ENCODE measurements at regions not wholly inside any gene's neighbourhood (a gene's known extent, or its start where the extent isn't known, plus 50 kb on each side); places are given as distances from the start of the nearest gene placed in this dataset.
"Not testable (repeated sequence)": the region's sequence is repeated elsewhere in the genome, so short reads cannot be mapped to it uniquely, and the experiment has no call there.

GRCh38 chr1:38608202-38608864 lies 251.2 kb downstream of the RRAGC start:
- no peak for DNase-seq

DNA sequence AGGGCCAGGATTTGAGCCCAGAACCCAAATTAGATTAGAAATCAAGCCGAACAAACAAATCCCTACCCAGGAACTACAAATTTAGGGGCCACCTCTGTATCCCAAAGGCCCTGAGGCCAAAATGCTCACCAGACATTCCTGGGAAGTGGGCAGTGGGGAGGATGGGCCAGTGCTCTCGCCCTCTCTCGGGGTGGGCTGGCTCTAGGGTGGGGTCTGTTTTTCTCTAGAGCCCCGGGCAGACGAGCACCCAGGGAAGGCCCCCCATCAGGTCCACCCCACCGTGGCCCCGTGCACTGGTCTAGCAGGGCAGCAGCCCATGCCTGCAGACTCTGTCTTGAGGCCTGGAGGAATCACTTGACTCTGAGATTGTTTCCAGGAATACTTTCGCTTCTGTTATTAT lies 252.0 kb downstream of the RRAGC start:
- no peak for DNase-seq

- no peak for DNase-seq
These were observed 254.5 kb downstream of the RRAGC start for GRCh38 chr1:38605063-38605462.

- no peak for DNase-seq
These were observed 255.7 kb downstream of the RRAGC start for GRCh38 chr1:38603907-38604306.

DNA sequence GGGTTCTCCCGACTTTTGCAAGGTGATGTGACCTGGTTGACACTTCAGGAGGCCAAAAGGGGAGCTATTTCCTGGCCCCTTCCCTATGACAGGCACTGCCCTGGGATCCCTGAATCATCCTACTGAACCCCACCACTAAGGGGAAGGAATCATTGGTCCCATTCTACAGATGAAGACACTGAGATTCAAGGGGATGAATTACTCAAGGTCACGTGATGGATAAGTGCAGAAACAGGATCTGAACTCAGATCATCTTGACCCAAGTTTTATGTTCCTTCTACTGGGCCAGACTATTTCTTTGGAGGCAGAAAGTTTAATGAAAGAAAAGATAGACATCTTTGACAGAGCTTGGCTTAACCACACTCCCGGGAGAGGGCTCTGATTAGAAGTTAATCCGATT lies 258.7 kb downstream of the RRAGC start:
- no peak for DNase-seq

DNA sequence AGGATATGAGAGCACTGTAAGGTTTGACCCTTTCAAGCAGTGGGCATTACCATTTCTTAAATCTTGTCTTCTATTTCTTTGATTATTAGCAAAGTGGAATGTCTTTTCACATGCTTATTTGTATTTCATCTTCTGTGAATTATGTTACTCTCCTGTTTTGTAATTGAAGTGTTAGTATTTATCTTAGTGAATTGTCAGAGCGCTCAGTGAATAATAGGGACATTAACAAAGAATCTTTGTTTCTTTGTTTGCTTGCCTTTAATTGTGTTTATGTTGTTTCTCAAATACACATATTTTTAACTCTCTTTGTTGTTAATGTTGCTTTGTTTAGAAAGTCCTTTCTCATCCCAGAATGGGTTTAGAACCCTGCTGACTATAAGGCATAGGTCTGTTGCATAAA lies 259.3 kb downstream of the RRAGC start:
- DNase-seq, result no peak

DNA sequence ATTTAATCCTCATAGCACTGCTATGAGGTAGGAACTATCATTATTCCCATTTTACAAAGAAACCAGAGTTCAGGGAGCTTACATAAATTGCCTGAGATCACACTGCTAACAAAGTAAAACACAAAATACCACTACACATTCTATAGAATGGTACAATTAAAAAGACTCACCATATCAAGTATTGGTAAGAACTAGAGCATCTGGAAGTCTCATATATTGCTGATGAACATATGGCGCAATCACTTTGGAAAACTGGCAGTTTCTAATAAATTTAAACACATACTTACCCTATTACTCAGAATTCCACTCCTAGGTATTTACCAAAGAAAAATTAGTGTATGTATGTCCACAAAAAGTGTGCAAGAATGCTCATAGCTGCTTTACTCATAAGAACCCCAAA lies 261.5 kb downstream of the RRAGC start:
- no peak for DNase-seq

DNA sequence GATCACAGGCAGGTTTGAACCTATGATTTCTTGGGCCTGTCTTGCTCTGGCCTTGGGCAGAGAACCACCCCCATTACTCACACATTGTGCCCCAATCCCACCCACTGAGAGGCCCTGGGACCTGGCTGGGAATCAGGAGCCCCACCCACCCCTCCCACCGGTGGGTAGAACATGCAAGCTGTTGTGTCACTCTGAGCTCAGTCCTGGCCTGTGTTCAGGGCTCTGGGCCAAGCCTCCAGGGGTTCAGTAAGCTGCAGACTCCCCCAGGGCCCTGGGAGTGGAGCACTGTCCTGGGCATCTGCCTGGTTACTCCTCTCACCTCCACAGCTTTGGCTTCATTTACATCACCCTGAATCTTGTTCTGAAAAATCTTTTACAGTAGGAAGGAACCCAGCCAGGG lies 270.5 kb downstream of the RRAGC start:
- no peak for DNase-seq

GRCh38 chr1:38587766-38588165 lies 271.8 kb downstream of the RRAGC start:
- DNase-seq, result no peak

GRCh38 chr1:38586993-38587646 lies 272.5 kb downstream of the RRAGC start:
- DNase-seq, result peak; percentile 48 to 53

GRCh38 chr1:38585971-38586370 lies 273.6 kb downstream of the RRAGC start:
- no peak for DNase-seq

GRCh38 chr1:38585460-38585859 lies 274.1 kb downstream of the RRAGC start:
- DNase-seq, result no peak

- DNase-seq, result no peak
These were observed 274.9 kb downstream of the RRAGC start for GRCh38 chr1:38584448-38585355.

DNA sequence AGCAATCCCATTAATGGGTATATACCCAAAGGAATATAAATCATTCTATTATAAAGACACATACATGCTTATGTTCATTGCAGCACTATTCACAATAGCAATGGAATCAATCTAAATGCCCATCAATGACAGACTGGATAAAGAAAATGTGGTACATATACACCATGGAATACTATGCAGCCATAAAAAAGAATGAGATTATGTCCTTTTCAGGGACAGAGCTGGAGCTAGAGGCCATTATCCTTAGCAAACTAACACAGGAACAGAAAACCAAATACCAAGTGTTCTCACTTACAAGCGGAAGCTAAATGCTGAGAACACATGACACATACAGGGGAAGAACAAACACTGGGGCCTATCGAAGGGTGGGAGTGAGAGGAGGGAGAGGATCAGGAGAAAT lies 276.3 kb downstream of the RRAGC start:
- DNase-seq, result not testable (repeated sequence)

- no peak for DNase-seq
These were observed 278.2 kb downstream of the RRAGC start for GRCh38 chr1:38581396-38581795.

GRCh38 chr1:38580594-38580993 lies 279.0 kb downstream of the RRAGC start:
- DNase-seq, result no peak

DNA sequence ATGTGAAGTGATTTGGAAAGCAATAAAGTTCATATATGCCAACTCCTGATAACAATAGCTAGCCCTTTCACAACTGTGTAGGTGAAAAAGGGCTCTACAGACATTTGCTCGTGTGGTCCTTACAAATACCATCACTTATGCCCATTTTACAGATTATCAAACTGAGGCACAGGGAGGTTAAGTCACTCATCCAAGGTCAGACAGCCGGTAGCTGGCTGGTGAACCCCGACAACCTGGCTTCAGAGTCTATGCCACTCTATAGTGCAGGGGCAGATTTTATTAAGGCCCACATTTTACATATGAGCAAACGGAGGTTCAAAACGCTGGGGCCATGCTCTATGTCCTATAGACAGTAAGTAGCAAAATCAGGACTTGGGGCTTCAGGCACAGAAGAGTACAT lies 280.5 kb downstream of the RRAGC start:
- no peak for DNase-seq

DNA sequence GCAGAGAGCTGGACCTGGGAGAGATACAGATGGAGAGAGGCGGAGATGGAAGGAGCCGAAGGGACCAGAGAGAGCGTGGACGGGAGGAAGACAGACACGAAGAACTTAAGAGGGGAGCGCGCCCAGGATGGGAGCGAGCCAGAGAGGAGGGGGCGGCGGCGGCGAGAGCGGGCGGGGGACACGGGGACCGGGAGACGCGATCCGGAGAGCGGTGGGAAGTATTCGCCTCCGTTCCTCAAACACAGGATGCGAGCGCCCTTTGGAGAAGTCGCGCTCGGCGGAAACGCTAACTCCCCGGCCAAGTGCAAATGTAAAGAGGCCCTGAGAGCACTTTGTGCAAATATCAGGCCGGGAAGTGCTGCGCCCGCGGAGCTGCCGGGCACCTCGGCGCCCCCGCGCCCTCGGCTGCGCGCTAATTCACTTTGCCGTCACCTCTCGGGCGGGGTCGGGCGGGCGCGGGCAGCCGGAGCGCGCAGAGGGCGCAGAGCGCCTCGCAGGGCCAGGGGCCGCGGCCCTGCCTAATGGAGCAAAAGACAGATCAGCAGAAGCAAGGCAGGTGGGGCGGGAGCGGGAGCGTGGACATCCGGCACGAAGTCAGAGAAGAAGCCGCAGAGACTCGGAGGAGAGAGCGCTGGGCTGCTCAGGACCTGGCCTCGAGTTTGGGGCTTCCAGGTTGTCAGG lies 281.2 kb downstream of the RRAGC start:
- no peak for DNase-seq

DNA sequence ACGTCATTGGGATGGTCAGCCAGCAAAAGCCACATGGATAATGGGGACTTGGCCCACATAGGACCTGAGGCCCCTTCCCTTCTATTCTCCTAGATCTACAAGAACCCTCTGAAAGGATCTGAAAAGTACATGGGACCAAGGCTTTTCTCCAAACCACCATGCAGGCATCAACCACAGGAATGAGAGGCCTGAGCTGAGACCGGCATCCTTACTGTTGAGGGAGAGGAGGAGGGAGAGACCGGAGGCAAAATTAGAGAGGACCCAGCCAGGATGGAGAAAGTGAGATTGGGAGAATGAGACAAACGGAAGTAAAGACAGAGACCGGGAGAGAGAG lies 281.7 kb downstream of the RRAGC start:
- DNase-seq, result no peak

- DNase-seq, result no peak
These were observed 282.2 kb downstream of the RRAGC start for GRCh38 chr1:38577385-38577784.

GRCh38 chr1:38576241-38576640 lies 283.3 kb downstream of the RRAGC start:
- DNase-seq, result no peak

DNA sequence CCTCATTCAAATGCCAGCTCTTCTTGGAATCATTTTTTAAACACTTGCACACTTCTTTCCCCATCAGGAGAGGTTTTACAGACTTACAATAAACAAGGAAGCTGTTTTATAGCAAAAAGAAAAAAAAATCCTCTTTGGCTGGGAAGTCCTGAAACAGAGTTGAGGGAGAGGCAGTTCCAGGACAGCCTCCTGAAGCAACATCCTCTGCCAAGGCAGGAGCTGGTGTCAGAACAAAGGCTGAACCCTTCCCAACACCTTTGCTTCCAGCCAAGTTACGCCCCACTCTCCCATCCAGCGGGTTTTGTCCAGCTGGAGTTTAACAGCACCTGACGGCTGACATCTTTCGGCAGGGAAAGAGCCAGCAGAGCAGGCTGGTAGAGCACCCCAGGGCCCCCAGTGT lies 287.8 kb downstream of the RRAGC start:
- DNase-seq, result no peak

DNA sequence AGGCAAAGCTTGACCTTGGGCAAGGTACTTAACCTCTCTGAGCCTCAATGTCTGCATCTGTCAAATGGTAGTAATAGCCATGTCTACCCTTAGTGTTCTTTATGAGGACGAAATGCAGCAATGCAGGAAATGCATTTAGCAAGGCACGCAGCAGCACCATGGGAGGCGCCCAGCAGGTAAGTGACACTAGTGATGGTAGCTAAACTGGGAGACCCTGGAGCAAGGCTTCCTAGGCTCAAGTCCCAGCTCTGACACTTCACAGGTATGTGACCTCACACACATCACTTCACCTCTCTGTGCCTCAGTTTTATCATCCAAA lies 289.0 kb downstream of the RRAGC start:
- no peak for DNase-seq

Data from inflammatory macrophage (primary cell).